Endothelial cell of umbilical vein (primary cell): ENCODE measurements at regions not wholly inside any gene's neighbourhood (a gene's known extent, or its start where the extent isn't known, plus 50 kb on each side); places are given as distances from the start of the nearest gene placed in this dataset.

Experiments used
- EZH2 ChIP-seq: IDR thresholded peaks from 2 replicates; pipeline ENCODE4 v1.6.1; 2012; ENCODE audit warnings: borderline replicate concordance, low read depth, mild to moderate bottlenecking, moderate library complexity, low read length, inconsistent platforms; ENCODE audit not compliant: severe bottlenecking
- FOS ChIP-seq: IDR thresholded peaks from 2 replicates; pipeline ENCODE4 v1.6.1; 2011; ENCODE audit warnings: mild to moderate bottlenecking, low read length, moderate library complexity, borderline replicate concordance; ENCODE audit not compliant: insufficient read depth
- GATA2 ChIP-seq: IDR thresholded peaks from 2 replicates; pipeline ENCODE4 v1.7.0; 2011; ENCODE audit warnings: low read depth, mild to moderate bottlenecking, moderate library complexity, mixed read lengths, low read length; ENCODE audit not compliant: insufficient read length, insufficient read depth
- MAX ChIP-seq: IDR thresholded peaks from 2 replicates; pipeline ENCODE4 v1.6.1; 2011; ENCODE audit not compliant: insufficient read depth, insufficient read length
- MYC ChIP-seq: IDR thresholded peaks from one replicate; pipeline ENCODE4 v1.6.1; 2011; ENCODE audit warnings: mild to moderate bottlenecking, low read depth, low read length
- POLR2A ChIP-seq: IDR thresholded peaks from 2 replicates; pipeline ENCODE4 v1.6.1; 2012; ENCODE audit warnings: low read depth, mild to moderate bottlenecking, control low read depth, low read length
- POLR2AphosphoS5 ChIP-seq: IDR thresholded peaks from 2 replicates; pipeline ENCODE4 v1.6.1; 2012; ENCODE audit warnings: low read depth, mild to moderate bottlenecking, control low read depth, low read length, moderate library complexity; ENCODE audit not compliant: insufficient read depth
- TF ChIP-seq, protein P1 (sequence below), 2 donors: IDR thresholded peaks; 1 replicate in 1 of 2; 2 replicates in 1 of 2; pipeline ENCODE4 v1.5.1; 2011; ENCODE audit warnings: low read length in 2 of 2, mild to moderate bottlenecking in 2 of 2, moderate library complexity in 2 of 2, control low read depth in 1 of 2, inconsistent platforms in 1 of 2, low read depth in 1 of 2; ENCODE audit not compliant: insufficient read depth in 1 of 2; ENCODE audit errors: extremely low read depth in 1 of 2

GRCh38 chr3:117358717-117359314 lies 649.2 kb downstream of the TUSC7 start:
- TF ChIP-seq, protein P1, sequence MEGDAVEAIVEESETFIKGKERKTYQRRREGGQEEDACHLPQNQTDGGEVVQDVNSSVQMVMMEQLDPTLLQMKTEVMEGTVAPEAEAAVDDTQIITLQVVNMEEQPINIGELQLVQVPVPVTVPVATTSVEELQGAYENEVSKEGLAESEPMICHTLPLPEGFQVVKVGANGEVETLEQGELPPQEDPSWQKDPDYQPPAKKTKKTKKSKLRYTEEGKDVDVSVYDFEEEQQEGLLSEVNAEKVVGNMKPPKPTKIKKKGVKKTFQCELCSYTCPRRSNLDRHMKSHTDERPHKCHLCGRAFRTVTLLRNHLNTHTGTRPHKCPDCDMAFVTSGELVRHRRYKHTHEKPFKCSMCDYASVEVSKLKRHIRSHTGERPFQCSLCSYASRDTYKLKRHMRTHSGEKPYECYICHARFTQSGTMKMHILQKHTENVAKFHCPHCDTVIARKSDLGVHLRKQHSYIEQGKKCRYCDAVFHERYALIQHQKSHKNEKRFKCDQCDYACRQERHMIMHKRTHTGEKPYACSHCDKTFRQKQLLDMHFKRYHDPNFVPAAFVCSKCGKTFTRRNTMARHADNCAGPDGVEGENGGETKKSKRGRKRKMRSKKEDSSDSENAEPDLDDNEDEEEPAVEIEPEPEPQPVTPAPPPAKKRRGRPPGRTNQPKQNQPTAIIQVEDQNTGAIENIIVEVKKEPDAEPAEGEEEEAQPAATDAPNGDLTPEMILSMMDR (IDR thresholded peaks at IDR 0.05; ENCODE audit: extremely low read depth in 1 of 2, insufficient read depth in 1 of 2, low read depth in 1 of 2, low read length in 2 of 2), result no peak
- TF ChIP-seq POLR2A (no peak), EZH2 (no peak), POLR2AphosphoS5 (no peak), GATA2 (no peak), MYC (no peak), FOS (no peak), MAX (no peak)
